Trophoblast cell (in vitro differentiated cells and primary cell): ENCODE measurements at regions not wholly inside any gene's neighbourhood (a gene's known extent, or its start where the extent isn't known, plus 50 kb on each side); places are given as distances from the start of the nearest gene placed in this dataset.

Source experiments
- DNase-seq, 2 donors: peaks; one replicate each; pipeline ENCODE4 v3.0.0-alpha.2; 2016
- H2AFZ ChIP-seq: 2 replicates; pipeline ENCODE4 v1.6.1; 2013; ENCODE audit warnings: low read length, moderate library complexity, mild to moderate bottlenecking; ENCODE audit not compliant: insufficient read depth, poor library complexity
- H2AK5ac ChIP-seq: 2 replicates; pipeline ENCODE4 v1.6.1; 2013; ENCODE audit warnings: mild to moderate bottlenecking, low read length
- H2BK120ac ChIP-seq: 2 replicates; pipeline ENCODE4 v1.6.1; 2013; ENCODE audit warnings: low read length, mild to moderate bottlenecking, moderate library complexity; ENCODE audit not compliant: insufficient read depth, poor library complexity
- H2BK12ac ChIP-seq: 2 replicates; pipeline ENCODE4 v1.6.1; 2013; ENCODE audit warnings: mild to moderate bottlenecking, low read length, moderate library complexity
- H2BK5ac ChIP-seq: 2 replicates; pipeline ENCODE4 v1.6.1; 2013; ENCODE audit warnings: low read length, low read depth, moderate library complexity, mild to moderate bottlenecking; ENCODE audit not compliant: poor library complexity
- H3K14ac ChIP-seq: 2 replicates; pipeline ENCODE4 v1.6.1; 2013; ENCODE audit warnings: mild to moderate bottlenecking, low read length
- H3K18ac ChIP-seq: 2 replicates; pipeline ENCODE4 v1.6.1; 2013; ENCODE audit warnings: mild to moderate bottlenecking, low read length
- H3K23ac ChIP-seq: 2 replicates; pipeline ENCODE4 v1.6.1; 2013; ENCODE audit warnings: low read length
- H3K27ac ChIP-seq: 2 replicates; pipeline ENCODE4 v1.5.1; 2013; ENCODE audit warnings: low read depth, mild to moderate bottlenecking, inconsistent platforms, low read length, moderate library complexity
- H3K27me3 ChIP-seq: 2 replicates; pipeline ENCODE4 v1.6.1; 2013; ENCODE audit warnings: inconsistent platforms, mild to moderate bottlenecking, low read length, moderate library complexity; ENCODE audit not compliant: insufficient read depth
- H3K36me3 ChIP-seq, 2 experiments: 1 replicate in 1 of 2; 2 replicates in 1 of 2; pipeline ENCODE4 v1.6.1; 2013; ENCODE audit warnings: low read length in 2 of 2, mild to moderate bottlenecking in 2 of 2, moderate library complexity in 1 of 2; ENCODE audit not compliant: insufficient read depth in 2 of 2, control insufficient read depth in 1 of 2
- H3K4ac ChIP-seq: 2 replicates; pipeline ENCODE4 v1.6.1; 2013; ENCODE audit warnings: low read depth, mild to moderate bottlenecking, low read length, moderate library complexity
- H3K4me1 ChIP-seq, 2 experiments: 1 replicate in 1 of 2; 2 replicates in 1 of 2; pipeline ENCODE4 v1.6.1; 2013; ENCODE audit warnings: low read length in 2 of 2, mild to moderate bottlenecking in 2 of 2, moderate library complexity in 1 of 2; ENCODE audit not compliant: insufficient read depth in 2 of 2, control insufficient read depth in 1 of 2
- H3K4me2 ChIP-seq: 2 replicates; pipeline ENCODE4 v1.6.1; 2013; ENCODE audit warnings: inconsistent platforms, mild to moderate bottlenecking, low read length, moderate library complexity
- H3K4me3 ChIP-seq: 2 replicates; pipeline ENCODE4 v1.5.1; 2013; ENCODE audit warnings: mild to moderate bottlenecking, low read depth, low read length, inconsistent platforms
- H3K79me1 ChIP-seq: one replicate; pipeline ENCODE4 v1.6.1; 2013; ENCODE audit warnings: low read length
- H3K79me2 ChIP-seq: 2 replicates; pipeline ENCODE4 v1.6.1; 2013; ENCODE audit warnings: low read length, mild to moderate bottlenecking; ENCODE audit not compliant: control insufficient read depth, insufficient read depth, poor library complexity
- H3K9ac ChIP-seq: 2 replicates; pipeline ENCODE4 v1.6.1; 2013; ENCODE audit warnings: mild to moderate bottlenecking, low read length
- H3K9me3 ChIP-seq: 2 replicates; pipeline ENCODE4 v1.6.1; 2013; ENCODE audit warnings: low read depth, mild to moderate bottlenecking, control low read depth, inconsistent platforms, low read length; ENCODE audit not compliant: insufficient read depth
- H4K12ac ChIP-seq: 2 replicates; pipeline ENCODE4 v1.6.1; 2013; ENCODE audit warnings: low read depth, mild to moderate bottlenecking, low read length, moderate library complexity
- H4K8ac ChIP-seq: 2 replicates; pipeline ENCODE4 v1.6.1; 2013; ENCODE audit warnings: low read depth, mild to moderate bottlenecking, low read length, moderate library complexity
- H4K91ac ChIP-seq: one replicate; pipeline ENCODE4 v1.6.1; 2013; ENCODE audit warnings: low read depth, mild to moderate bottlenecking, low read length, moderate library complexity
- WGBS: extraction: QIAGEN DNeasy Blood & Tissue Kit; methylation state at CpG from one replicate; pipeline ENCODE4 v1.1.7; 2013; ENCODE audit warnings: missing lambda C conversion rate; ENCODE audit not compliant: insufficient read length, insufficient coverage; ENCODE audit errors: extremely low coverage; 5-methylcytosine and 5-hydroxymethylcytosine counted together

GRCh38 chr2:122179492-122180165 is 424.2 kb downstream of the TSN start:
- Histone ChIP-seq H2BK120ac (no peak overlapping the region), H2AFZ (no peak overlapping the region), H2AK5ac (no peak overlapping the region), H2BK12ac (no peak overlapping the region), H3K23ac (no peak overlapping the region), H3K27me3 (no peaks in the 10 kb centered on the region), H4K12ac (no peak overlapping the region), H3K14ac (no peak overlapping the region), H3K9me3 (peaks cover 3% of the 10 kb centered on the region), H3K18ac (no peak overlapping the region), H4K91ac (no peak overlapping the region), H3K79me2 (no peaks in the 10 kb centered on the region), H3K4me1 (no peaks in the 10 kb centered on the region), H3K4me2 (no peak overlapping the region), H4K8ac (no peak overlapping the region), H3K4ac (no peak overlapping the region), H2BK5ac (no peak overlapping the region), H3K36me3 (no peaks in the 10 kb centered on the region), H3K79me1 (no peaks in the 10 kb centered on the region), H3K27ac (no peak overlapping the region), H3K4me3 (no peak overlapping the region), H3K9ac (no peak overlapping the region)
- no CpG with 5 or more reads among the region's 6 CpGs for WGBS
- no peak for DNase-seq

- no peak for DNase-seq
- Histone ChIP-seq H2AK5ac (no peak overlapping the region), H4K91ac (no peak overlapping the region), H3K23ac (no peak overlapping the region), H3K36me3 (no peaks in the 10 kb centered on the region), H3K14ac (no peak overlapping the region), H3K4me3 (no peak overlapping the region), H4K12ac (no peak overlapping the region), H3K79me1 (no peaks in the 10 kb centered on the region), H2BK5ac (no peak overlapping the region), H2BK120ac (no peak overlapping the region), H2BK12ac (no peak overlapping the region), H3K27me3 (no peaks in the 10 kb centered on the region), H3K4me1 (no peaks in the 10 kb centered on the region), H3K79me2 (no peaks in the 10 kb centered on the region), H4K8ac (no peak overlapping the region), H3K18ac (no peak overlapping the region), H3K27ac (no peak overlapping the region), H2AFZ (no peak overlapping the region), H3K4me2 (no peak overlapping the region), H3K9ac (no peak overlapping the region), H3K4ac (no peak overlapping the region), H3K9me3 (peaks cover 3% of the 10 kb centered on the region)
- no CpG with 5 or more reads among the region's 1 CpG for WGBS
Observed at GRCh38 chr2:122180972-122181371, 425.5 kb downstream of the TSN start.

GRCh38 chr2:122182616-122183355 is 427.3 kb downstream of the TSN start:
- no peak overlapping the region for H2AFZ ChIP-seq
- no peak overlapping the region for H4K91ac ChIP-seq
- DNase-seq: no peak
- H4K12ac ChIP-seq: no peak overlapping the region
- no peak overlapping the region for H3K18ac ChIP-seq
- no peak overlapping the region for H3K23ac ChIP-seq
- no peak overlapping the region for H3K14ac ChIP-seq
- H3K4me3 ChIP-seq: no peak overlapping the region
- H3K27me3 ChIP-seq: no peaks in the 10 kb centered on the region
- no peaks in the 10 kb centered on the region for H3K4me1 ChIP-seq
- WGBS: no CpG with 5 or more reads among the region's 5 CpGs
- no peak overlapping the region for H3K9ac ChIP-seq
- H3K79me2 ChIP-seq: no peaks in the 10 kb centered on the region
- H3K4ac ChIP-seq: no peak overlapping the region
- H3K9me3 ChIP-seq: peaks cover 3% of the 10 kb centered on the region
- H3K36me3 ChIP-seq: no peaks in the 10 kb centered on the region
- no peak overlapping the region for H3K4me2 ChIP-seq
- H2AK5ac ChIP-seq: no peak overlapping the region
- H2BK12ac ChIP-seq: no peak overlapping the region
- no peak overlapping the region for H3K27ac ChIP-seq
- no peak overlapping the region for H4K8ac ChIP-seq
- H2BK5ac ChIP-seq: no peak overlapping the region
- H3K79me1 ChIP-seq: no peaks in the 10 kb centered on the region
- no peak overlapping the region for H2BK120ac ChIP-seq

GRCh38 chr2:122183890-122184289 is 428.4 kb downstream of the TSN start:
- Histone ChIP-seq H2BK12ac (no peak overlapping the region), H3K4me3 (no peak overlapping the region), H3K36me3 (no peaks in the 10 kb centered on the region), H3K4me2 (no peak overlapping the region), H3K18ac (no peak overlapping the region), H3K9ac (no peak overlapping the region), H3K4me1 (no peaks in the 10 kb centered on the region), H3K9me3 (no peaks in the 10 kb centered on the region), H4K12ac (no peak overlapping the region), H3K14ac (no peak overlapping the region), H2BK120ac (no peak overlapping the region), H3K79me1 (no peaks in the 10 kb centered on the region), H3K23ac (no peak overlapping the region), H3K79me2 (no peaks in the 10 kb centered on the region), H4K91ac (no peak overlapping the region), H4K8ac (no peak overlapping the region), H3K27me3 (no peaks in the 10 kb centered on the region), H2AFZ (no peak overlapping the region), H2AK5ac (no peak overlapping the region), H2BK5ac (no peak overlapping the region), H3K27ac (no peak overlapping the region), H3K4ac (no peak overlapping the region)
- DNase-seq: no peak
